22Rv1 (cell line): ENCODE measurements at regions not wholly inside any gene's neighbourhood (a gene's known extent, or its start where the extent isn't known, plus 50 kb on each side); places are given as distances from the start of the nearest gene placed in this dataset.

Source experiments
- H3K27ac ChIP-seq: fragments of 450-650 bp; 2 replicates; pipeline ENCODE4 v1.5.1; 2017
- CTCF ChIP-seq: fragments of 450-650 bp; IDR thresholded peaks from 2 replicates; pipeline ENCODE4 v1.5.1; 2017; ENCODE audit warnings: mild to moderate bottlenecking
- ZFX ChIP-seq: fragments of 450-650 bp; IDR thresholded peaks from 2 replicates; pipeline ENCODE4 v1.6.1; 2017; ENCODE audit warnings: antibody characterized with exemption, borderline replicate concordance

DNA sequence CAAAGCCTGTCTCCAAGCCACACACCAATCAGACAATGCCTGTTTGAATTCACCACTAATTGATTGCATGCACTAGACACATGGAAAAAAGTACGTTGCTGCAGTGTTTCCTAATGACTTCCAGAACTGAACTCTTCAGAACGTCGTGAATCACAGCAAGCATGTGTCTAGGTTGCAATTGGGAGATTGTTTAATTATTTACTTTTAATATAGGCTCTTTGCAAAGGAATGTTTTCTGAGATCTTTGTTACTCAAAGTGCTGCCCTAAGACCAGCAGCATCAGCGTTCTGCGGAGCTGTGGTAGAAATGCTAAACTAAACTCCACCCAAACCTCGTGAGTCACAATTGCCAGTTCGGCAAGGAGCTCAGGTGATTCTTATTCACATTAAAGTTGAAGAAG lies 52.7 kb upstream of the CCDC68 start:
- TF ChIP-seq ZFX (no peak), CTCF (no peak)

More for the DNA sequence above, 52.7 kb upstream of the CCDC68 start:
- no peak overlapping the region for H3K27ac ChIP-seq
